HL-60 (cell line): ENCODE measurements at regions not wholly inside any gene's neighbourhood (a gene's known extent, or its start where the extent isn't known, plus 50 kb on each side); places are given as distances from the start of the nearest gene placed in this dataset.

ENCODE experiments used
- DNase-seq, 2 experiments: peaks; one replicate each; pipeline ENCODE4 v3.0.0-alpha.2; 2010 to 2020; ENCODE audit warnings: low read depth in 1 of 2, low spot score in 1 of 2
- H3K27ac ChIP-seq: fragments of 250-450 bp; sonication (Bioruptor Pico); replicated peaks from 2 replicates; pipeline ENCODE4 v1.5.1; 2020; ENCODE audit warnings: mild to moderate bottlenecking, moderate library complexity
- H3K27me3 ChIP-seq: fragments of 250-450 bp; sonication (Bioruptor Pico); 2 replicates; pipeline ENCODE4 v1.5.1; 2021; ENCODE audit warnings: mild to moderate bottlenecking, moderate library complexity; ENCODE audit not compliant: insufficient read depth, poor library complexity, severe bottlenecking
- H3K4me3 ChIP-seq: replicated peaks from 2 replicates; pipeline ENCODE4 v1.5.1; 2011; ENCODE audit warnings: mild to moderate bottlenecking, control low read depth, low read length; ENCODE audit not compliant: insufficient read depth
- CTCF ChIP-seq: IDR thresholded peaks from one replicate; pipeline ENCODE4 v1.5.1; 2011; ENCODE audit warnings: low read length, control low read depth, inconsistent platforms; ENCODE audit not compliant: insufficient read depth
- GABPA ChIP-seq: IDR thresholded peaks from 2 replicates; pipeline ENCODE4 v1.6.1; 2012; ENCODE audit warnings: low read depth
- POLR2AphosphoS5 ChIP-seq: IDR thresholded peaks from 2 replicates; pipeline ENCODE4 v1.6.1; 2012; ENCODE audit warnings: low read depth
- REST ChIP-seq: IDR thresholded peaks from 2 replicates; pipeline ENCODE4 v1.6.1; 2012; ENCODE audit warnings: low read depth; ENCODE audit not compliant: insufficient replicate concordance
- SPI1 ChIP-seq: IDR thresholded peaks from 2 replicates; pipeline ENCODE4 v1.6.1; 2012; ENCODE audit warnings: low read depth, mild to moderate bottlenecking, borderline replicate concordance

- Histone ChIP-seq H3K27ac (no peak overlapping the region), H3K27me3 (no peaks in the 10 kb centered on the region), H3K4me3 (no peak overlapping the region)
- DNase-seq = no peak
- no peak for TF ChIP-seq POLR2AphosphoS5
- TF ChIP-seq SPI1 = no peak
- no peak for TF ChIP-seq REST
- no peak for TF ChIP-seq GABPA
- TF ChIP-seq CTCF = no peak
These were observed 62.5 kb upstream of the GDNF start for GRCh38 chr5:37902323-37902722.

- Histone ChIP-seq H3K27ac (no peak overlapping the region), H3K27me3 (no peaks in the 10 kb centered on the region), H3K4me3 (no peak overlapping the region)
- no peak for TF ChIP-seq POLR2AphosphoS5
- DNase-seq = no peak
These were observed 60.9 kb upstream of the GDNF start for GRCh38 chr5:37900692-37901091.

- no peak overlapping the region for H3K27ac ChIP-seq
- no peaks in the 10 kb centered on the region for H3K27me3 ChIP-seq
- DNase-seq = no peak
- no peak overlapping the region for H3K4me3 ChIP-seq
- TF ChIP-seq GABPA (no peak), CTCF (no peak), SPI1 (no peak), REST (no peak), POLR2AphosphoS5 (no peak)
These were observed 59.2 kb upstream of the GDNF start for GRCh38 chr5:37899037-37899436.

GRCh38 chr5:37896159-37896558, 56.3 kb upstream of the GDNF start:
- H3K27me3 ChIP-seq = no peaks in the 10 kb centered on the region
- no peak overlapping the region for H3K27ac ChIP-seq
- TF ChIP-seq SPI1 = no peak
- TF ChIP-seq POLR2AphosphoS5 = no peak
- DNase-seq = no peak
- H3K4me3 ChIP-seq = no peak overlapping the region

GRCh38 chr5:37893434-37894134, 53.7 kb upstream of the GDNF start:
- H3K27ac ChIP-seq = no peak overlapping the region
- H3K27me3 ChIP-seq = no peaks in the 10 kb centered on the region
- DNase-seq = no peak
- no peak overlapping the region for H3K4me3 ChIP-seq
- no peak for TF ChIP-seq POLR2AphosphoS5
